HG02981 (cell line): ENCODE measurements at regions not wholly inside any gene's neighbourhood (a gene's known extent, or its start where the extent isn't known, plus 50 kb on each side); places are given as distances from the start of the nearest gene placed in this dataset.

Experiments used
- ATAC-seq: cut with Tn5 transposase; IDR thresholded peaks from one replicate; pipeline ENCODE4 v1.9.1; 2021; ENCODE audit warnings: mild to moderate bottlenecking, moderate library complexity; ENCODE audit not compliant: unreplicated experiment

DNA sequence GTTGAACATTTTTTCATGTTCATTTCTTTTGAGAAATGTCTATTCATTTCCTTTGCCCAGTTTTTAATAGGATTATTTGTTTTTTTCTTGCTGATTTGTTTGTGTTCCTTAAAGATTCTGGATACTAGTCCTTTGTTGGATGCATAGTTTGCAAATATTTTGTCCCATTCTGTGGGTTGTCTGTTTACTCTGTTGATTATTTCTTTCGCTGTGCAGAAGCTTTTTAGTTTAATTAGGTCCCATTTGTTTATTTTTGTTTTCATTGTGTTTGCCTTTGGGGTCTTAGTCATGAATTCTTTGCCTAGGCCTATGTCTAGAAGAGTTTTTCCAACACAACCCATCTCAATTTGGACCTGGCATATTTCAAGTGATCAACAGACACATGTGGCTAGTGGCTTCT lies 116.1 kb upstream of the GALNT2 start:
- ATAC-seq = no peak

DNA sequence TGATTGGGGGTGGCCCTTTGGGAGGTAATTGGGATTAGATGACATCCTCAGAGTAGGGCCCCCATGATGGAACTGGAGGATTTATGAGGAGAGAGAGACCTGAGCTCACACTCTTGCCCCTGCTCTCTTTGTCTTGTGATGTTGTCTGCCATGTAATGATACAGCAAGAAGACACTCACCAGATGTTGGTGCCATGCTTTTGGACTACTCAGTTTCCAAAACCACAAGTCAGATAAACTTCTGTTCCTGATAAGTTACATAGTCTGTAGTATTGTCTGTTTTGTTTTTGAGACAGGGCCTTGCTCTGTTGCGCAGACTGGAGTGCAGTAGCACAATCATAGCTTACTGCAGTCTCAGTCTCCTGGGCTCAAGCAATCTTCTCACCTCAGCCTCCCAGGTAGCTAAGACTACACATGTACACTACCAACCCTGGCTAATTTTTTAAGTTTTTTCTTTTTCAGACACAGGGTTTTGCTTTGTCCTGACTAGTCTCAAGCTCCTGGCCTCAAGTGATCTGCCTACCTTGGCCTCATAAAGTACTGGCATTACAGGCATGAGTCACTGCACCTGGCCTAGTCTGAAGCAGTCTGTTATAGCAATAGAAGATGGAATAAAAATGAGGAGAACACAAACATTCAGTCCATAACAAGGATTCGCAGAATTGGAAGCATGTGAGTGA lies 115.0 kb upstream of the GALNT2 start:
- ATAC-seq = no peak

DNA sequence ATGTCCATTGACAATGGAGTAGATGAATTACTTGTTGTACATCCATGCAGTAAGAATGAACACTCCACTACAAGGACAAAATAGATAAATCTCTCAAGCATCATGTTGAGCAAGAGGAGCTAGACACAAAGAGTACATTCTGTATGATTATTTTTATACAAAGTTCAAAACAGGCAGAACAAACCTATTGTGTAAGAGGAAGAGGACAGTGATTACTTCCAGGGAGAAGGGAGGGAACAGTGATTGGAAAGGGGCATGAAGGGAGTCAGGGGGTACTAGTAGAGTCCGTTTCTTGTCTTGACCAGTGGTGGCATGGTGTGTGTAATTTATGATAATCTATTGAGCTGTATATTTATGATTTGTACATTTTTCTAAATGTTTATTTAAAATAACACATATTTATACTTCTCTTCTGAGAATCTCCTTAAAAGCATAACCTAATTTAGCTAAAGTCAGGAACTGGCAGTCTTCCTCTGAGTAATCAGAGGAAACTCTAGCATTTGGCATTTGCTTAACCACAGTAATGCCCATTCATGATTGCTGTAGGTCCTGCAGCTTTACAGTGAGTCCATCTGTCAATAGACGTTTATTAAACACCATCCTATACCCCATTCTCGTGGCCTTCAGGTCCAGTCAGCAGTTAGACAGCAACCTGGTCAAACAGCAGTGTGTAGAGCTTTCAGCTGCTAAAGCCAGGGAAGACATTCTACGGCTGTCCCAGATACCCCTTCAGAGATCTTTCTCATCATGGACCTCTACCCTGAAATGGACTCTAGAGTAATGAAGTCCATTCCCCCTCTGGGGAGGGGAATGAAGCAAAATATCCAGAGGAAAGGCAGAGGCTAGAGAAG lies 114.1 kb upstream of the GALNT2 start:
- ATAC-seq = no peak

DNA sequence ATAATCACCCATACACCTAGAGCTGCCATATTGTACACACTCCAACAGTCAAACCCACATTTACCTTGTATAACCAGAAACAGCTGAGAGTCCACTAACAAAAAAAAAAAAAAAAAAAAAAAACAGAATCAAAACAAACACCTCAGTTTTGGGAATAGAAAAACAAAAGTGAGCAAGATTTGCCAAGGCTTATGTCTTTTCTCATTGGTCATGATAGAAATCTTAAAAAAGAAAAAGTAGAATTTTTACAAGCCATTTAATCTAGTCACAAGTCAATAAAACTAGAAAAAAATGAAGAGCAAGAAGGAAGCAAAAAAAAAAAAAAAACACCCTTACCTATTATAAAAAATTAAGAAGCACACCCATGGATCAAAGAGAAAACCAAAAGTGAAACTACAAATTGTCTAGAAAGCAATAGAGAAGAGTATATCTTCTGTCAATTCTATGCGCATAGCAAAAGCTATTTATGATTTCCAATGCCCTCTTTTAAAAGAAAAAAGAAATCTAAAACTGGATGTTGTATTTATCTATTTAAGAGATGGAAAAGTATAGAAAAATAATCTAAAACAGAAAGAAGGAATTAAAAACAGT lies 113.2 kb upstream of the GALNT2 start:
- no peak for ATAC-seq

DNA sequence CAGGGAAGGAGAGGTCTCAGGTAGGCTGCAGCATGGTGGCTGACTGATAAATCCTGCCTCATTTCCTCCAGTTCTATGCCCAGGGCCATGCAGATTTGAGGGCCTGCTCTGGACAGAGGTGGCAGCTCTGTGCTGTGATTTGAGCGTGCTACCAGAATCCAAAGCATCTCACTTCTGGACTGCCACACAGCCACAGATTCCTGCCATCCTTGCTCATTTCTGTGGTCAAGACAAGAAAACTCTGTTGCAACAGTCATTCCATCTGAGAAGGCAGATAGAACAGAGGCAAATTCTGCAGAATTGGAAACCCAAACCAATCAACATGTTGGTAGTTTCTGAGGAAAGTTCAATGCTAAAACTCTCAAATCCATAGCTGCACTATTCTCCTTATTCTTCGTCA lies 102.8 kb upstream of the GALNT2 start:
- no peak for ATAC-seq

DNA sequence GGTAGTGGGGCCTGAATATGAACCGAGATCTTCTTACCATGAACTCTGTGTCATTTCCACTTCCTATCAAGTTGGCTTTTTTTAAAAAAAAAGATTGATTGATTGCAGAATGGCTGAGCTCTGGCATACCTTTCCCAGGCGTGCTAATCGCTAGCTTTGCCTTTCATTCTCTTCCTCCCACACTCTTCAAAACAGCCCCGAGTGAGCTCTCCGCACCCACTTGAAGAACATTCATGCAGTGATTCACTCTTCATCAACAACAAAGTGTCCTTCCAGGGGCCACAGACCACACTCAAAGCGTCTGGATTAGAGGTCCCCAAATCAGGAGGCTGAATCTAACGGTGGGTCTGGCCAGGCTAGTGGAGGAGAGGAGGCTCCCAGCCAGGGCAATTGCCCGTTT lies 96.3 kb upstream of the GALNT2 start:
- no peak for ATAC-seq

DNA sequence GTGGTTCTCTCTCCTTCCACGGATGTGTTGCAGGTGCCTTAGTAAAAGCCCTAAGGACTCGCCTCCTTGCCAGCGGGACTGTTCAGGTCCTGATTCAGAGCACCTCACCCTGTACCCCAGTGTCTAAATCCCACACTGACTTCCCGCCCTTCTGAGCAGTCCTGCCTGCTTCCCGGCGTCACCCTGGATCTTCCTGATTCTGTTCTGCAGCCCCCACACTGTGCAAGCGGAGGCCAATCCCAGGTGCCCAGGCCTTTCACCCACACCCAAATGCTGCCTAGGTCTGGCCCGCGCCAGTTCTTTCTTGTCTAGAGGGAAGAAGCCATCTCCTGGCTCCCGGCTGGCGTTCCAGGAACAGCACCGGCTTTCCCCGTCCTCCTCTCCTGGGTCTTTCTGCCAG lies 95.9 kb upstream of the GALNT2 start:
- ATAC-seq = no peak

DNA sequence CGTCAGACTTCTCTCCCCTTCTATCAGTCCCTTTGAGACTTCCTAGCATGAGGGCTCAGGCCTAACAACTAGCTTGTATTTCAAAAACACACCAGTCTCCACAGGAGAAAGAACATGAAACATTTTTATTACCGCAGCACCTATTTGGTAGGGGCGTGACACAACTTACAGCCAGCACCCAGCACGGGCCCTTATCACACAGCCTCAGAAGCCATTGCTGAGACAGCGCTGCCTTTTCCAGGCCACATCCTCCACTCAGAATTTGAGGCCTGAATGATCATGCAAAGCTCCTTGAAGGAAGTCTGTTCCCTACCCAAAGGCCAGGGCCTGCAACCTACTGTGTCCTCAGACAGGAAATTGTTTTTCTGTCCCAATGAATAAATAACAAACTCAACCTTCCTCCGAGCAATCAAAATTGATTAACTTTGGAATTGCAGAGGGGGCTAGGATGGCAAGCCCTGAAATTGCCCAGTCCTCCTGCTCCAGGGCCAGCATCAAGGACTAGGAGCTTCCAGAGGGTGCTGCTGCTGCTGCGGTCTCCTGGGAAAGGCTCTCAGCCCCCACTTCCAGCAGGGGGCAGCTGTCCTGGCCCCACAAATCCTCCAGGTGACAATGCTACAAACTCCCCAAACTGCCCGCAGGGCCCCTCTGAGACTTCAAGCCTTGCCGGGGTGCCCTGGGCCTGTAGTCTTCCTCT lies 94.3 kb upstream of the GALNT2 start:
- ATAC-seq = no peak

DNA sequence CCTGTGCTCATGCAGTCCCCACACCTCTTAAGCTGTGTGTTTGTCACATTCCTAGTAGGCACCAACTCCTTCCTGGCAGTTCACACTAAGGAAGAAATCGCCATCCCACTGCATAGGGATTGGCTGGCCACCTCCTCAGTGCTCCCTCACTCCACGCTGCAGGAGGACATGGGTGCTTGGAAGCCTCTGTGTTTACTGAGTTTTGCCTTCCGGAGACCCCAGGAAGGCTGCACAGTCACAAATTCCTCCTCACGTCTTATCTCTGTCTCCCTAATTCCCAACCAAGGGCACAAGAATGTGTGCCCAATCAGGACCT lies 93.8 kb upstream of the GALNT2 start:
- ATAC-seq = no peak

DNA sequence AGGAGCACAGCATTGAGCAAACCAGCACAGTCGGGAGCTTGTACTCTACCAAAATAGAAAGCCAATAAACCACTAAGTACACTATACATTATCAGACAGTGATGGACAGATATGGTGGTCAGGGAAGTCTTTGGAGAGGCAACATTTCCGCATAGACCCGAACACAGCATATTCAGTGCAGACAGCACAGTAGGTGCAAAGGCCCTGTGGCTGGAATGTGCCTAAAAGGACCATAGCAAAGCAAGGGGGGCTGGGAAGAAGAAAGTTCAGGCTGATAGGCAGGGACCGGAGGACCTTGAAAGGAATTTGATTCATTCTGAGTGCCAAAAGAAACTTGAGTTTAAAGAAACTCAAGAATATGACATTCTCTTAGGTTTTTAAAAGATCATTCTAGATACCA lies 92.0 kb upstream of the GALNT2 start:
- no peak for ATAC-seq

DNA sequence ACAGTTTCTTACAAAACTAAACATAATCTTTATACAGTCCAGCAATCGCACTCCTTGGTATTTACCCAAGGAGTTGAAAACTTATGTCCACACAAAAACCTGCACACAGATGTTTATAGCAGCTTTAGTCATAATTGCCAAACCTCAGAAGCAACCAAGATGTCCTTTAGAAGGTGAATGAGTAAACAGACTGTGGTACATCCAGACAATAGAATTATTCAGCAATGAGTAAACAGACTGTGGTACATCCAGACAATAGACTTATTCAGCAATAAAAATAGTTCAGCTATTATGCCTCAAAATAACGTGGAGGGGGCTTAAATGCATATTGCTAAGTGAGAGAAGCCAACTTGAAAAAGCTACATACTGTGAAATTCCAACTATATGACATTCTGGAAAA lies 87.0 kb upstream of the GALNT2 start:
- no peak for ATAC-seq

DNA sequence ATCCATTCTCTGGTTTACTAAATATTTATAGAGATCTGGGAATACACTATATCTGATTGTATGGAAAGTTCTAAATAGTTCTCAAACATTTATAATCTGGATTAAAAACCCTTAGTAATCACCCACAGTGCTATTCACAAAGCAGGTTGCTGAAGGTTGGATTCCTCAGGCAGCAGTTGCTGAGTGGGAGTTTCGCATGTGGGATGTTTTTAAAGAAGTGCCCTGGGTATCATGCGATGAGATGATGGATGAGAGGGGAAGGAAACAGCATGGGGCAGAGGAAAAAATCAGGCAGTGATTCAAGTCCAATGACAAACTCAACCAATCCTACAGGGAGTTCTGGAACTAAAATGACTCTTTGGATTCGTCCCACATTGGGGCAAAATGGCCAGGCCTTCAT lies 85.3 kb upstream of the GALNT2 start:
- ATAC-seq = no peak

DNA sequence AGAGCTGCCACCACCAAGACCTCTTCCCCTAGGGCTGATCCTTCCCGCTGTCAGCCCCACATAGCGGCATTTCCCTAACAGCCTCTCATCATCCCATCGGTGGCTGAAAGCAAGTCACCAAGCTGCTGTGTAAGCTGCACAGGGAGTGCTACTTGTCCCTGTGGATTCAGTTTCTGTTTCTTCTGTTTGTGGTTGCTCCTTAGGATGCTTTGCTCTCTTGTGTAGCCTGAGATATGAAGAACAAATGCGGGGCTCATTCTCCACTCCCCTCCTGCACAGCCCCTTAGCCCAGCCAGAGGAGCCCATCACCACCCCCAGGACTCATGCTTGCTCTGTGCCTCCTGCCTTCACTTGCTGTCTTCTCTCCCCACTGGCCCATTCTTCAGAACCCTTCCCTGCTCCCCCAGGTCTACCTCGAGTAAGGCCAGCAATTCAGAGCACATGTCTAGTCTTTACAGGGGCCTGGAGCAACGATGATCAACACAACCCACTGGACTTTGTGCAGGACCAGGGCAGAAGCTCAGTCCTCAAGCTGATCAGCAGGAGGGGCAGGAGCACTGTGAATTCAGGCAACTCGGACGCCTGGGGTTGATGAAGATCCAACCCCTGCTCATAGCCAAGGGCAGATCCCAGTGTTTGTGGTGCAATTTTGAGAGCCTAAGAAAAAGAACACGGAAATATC lies 82.6 kb upstream of the GALNT2 start:
- no peak for ATAC-seq

DNA sequence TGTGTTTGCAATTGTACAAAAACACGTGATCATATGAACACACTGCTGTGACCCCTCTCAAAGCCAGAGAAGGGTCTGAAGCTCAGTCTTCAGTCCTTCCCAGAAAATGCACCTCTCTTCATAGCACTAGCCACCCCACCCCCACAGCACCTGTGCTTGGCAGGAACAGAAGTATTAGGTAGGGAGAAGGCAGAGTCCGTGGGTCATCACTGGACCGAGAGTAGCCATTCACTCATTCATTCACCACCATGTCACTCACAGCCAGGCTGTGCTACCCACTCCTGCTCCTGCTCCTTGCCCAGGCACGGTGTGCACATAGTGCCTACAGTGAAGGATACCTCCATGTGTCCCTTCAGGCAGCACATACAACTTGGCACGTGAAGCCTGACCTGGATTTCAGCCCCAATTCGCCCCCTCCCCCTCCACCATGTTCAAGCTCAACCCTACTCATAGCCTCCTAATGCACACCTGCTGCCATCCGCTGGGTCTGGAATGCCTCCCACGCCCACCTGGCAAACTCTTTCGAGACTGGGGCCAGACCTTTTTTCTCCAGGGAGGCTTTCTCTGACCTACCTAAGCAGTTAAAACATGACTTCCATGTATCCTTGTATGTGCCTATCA lies 81.9 kb upstream of the GALNT2 start:
- ATAC-seq = no peak

DNA sequence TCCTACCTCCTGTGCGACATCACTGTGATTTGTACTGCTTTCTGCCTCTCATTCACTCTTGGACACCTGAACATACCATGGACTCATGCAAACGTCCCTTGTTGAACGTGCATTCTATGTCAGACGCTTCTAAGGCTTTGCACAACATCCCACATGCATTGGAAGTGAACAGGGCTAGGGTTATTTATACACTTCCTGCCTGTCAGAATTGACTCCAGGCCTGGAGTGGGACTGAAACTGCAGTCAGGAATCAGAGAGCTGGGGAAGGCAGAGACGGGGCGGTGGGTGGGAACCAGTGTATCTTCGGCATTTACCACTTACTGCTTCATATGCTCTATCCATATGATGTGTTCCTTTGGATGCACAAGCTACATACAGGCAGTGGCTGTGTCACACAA lies 81.4 kb upstream of the GALNT2 start:
- no peak for ATAC-seq

DNA sequence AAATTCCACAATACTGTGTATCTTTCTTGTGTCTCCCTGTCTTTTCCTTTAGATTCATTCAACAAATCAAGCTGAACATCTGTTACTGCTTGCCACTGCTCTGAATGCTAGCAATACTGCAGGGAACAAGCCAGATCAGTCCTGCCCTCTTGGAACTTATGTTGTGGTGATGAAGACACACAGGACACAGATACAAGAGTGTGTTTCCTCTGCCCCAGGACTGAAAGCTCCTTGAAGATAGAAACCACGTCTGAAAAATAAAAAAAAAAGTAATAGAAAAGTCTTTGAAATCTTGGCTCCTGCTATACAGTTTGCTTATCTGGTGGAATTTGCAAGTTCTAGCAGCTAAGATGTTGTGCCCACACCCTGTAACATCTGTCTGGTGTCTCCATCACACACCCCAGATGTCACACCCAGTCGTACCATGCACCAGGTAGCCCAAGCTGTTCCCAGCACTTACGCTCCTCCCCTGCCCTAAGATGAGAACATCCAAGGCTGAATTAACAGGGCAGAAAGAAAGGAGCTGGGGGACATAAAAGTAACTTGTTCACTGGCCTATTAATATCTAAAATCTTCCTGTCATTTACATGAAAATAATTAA lies 80.2 kb upstream of the GALNT2 start:
- no peak for ATAC-seq

DNA sequence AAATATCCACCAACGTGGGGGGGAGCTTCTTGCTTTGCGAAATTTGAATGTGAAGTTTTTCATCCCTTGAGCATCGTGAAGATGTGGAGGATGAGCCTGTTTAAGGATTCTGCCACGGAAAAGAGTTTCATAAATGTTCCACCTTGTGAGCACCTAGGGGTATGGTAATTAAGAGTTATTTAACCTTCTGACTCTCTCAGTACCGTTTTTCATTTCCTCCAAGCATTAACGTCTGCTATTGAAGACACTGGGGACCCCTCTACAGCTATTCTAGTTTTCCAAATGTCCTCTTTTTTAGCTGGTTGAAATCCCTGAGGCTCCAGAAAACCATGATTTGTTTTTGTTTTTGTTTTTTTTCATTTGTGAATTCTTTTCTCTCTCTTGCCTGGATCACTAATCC lies 79.1 kb upstream of the GALNT2 start:
- no peak for ATAC-seq

DNA sequence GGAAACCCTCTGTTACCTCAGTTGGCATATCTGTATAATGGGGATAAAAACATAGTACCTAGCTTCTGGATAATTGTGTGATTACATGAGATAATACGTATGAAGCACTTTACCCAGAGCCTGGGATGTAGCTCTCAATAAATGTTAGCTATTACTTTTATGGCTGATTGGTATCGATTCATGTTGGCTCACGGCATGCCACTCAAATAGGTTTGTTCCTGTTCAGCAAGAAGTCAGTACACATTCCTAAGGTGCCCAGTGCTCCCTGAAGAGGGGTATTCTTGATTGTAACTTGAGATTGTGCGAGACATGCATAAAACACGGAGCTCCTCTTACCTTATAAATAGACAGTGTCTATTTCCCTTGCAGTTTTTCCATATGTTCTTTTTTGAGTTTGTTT lies 78.5 kb upstream of the GALNT2 start:
- no peak for ATAC-seq

DNA sequence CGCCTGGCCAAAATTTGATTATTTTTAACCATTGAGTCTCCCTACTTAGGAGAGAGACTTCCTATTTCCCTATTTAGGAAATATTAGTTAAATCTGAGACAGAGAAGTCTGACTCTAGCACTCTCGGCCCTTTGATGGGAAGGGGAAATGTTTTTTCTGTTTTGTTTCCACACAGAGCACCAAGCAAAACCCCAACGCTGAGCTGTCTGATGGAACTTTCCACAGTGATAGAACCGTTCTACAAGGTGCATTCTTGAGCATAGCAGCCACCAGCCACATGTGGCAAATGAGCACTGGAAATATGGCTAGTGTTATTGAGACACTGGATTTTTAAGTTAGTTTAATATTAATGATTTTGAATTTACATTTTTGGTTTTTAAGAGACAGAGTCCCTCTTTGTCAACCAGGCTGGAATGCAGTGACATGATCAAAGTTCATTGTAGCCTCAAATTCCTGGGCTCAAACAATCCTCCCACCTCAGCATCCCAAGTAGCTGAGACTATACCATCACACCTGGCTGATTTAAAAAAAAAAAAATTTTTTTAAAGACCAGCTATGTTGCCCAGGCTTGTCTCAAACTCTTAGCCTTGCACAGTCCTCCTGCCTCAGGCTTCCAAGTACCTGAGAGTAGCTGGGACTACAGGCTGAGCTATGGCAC lies 77.3 kb upstream of the GALNT2 start:
- no peak for ATAC-seq

DNA sequence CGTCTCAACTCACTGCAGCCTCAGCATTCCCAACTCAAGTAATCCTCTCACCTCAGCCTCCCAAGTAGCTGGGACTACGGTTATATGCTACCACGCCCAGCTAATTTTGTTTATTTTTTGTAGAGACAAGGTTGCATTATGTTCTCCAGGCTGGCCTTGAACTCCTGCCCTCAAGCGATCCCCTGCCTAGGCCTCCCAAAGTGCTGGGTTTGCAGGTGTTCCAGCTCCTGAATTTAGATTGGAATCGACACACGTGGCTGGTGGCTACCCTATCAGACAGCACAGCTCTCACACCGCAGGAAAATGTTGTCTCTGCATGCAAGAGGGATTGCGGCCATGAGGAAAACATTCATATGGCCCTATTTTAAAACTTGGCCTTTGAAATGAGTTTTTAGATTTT lies 76.7 kb upstream of the GALNT2 start:
- ATAC-seq = no peak
